ENCODE measurements at regions not wholly inside any gene's neighbourhood (a gene's known extent, or its start where the extent isn't known, plus 50 kb on each side); places are given as distances from the start of the nearest gene placed in this dataset.

- H3K4me3 ChIP-seq (ENCODE audit: low read length): no peak overlapping the region
- no peaks in the 10 kb centered on the region for H3K36me3 ChIP-seq (ENCODE audit: control insufficient read depth, insufficient read depth, low read length)
- Mint-ChIP-seq H3K4me3 (no peak overlapping the region), H3K9me3 (peaks cover 3 to 4% of the 10 kb centered on the region in 2 donors), H3K4me1 (peaks cover 9 to 23% of the 10 kb centered on the region in 2 donors), H3K27ac (no peak overlapping the region), H3K27me3 (ENCODE audit: low read depth in 2 of 2) (peaks cover 0 to 7% of the 10 kb centered on the region in 2 donors), H3K36me3 (no peaks in the 10 kb centered on the region)
- no peaks in the 10 kb centered on the region for H3K9me3 ChIP-seq (ENCODE audit: control insufficient read depth, insufficient read depth, low read length)
- H3K27me3 ChIP-seq (ENCODE audit: control insufficient read depth, insufficient read depth, low read length): no peaks in the 10 kb centered on the region
- ATAC-seq (no peak), DNase-seq (no peak)
- TF ChIP-seq CTCF (IDR thresholded peaks at IDR 0.05): no peak
- WGBS (ENCODE audit: insufficient coverage): 100% methylated on average over 1 of the region's 3 CpGs
- H3K4me1 ChIP-seq (ENCODE audit: control insufficient read depth, insufficient read depth, low read length): peaks cover 3% of the 10 kb centered on the region
- H3K27ac ChIP-seq (ENCODE audit: low read length): no peak overlapping the region
- intact Hi-C loops (cut with micrococcal nuclease): no loop called here
Observed at GRCh38 chr5:33232731-33233505, 207.8 kb upstream of the TARS1 start.

GRCh38 chr5:33235304-33235703 is 205.5 kb upstream of the TARS1 start:
- 96% methylated on average over 3 of the region's 4 CpGs for WGBS (ENCODE audit: insufficient coverage)
- H3K4me1 ChIP-seq (ENCODE audit: control insufficient read depth, insufficient read depth, low read length): peaks cover 3% of the 10 kb centered on the region
- no peak for TF ChIP-seq CTCF (IDR thresholded peaks at IDR 0.05)
- Mint-ChIP-seq H3K4me3 (no peak overlapping the region), H3K36me3 (no peaks in the 10 kb centered on the region), H3K4me1 (peaks cover 9 to 23% of the 10 kb centered on the region in 2 donors), H3K27ac (no peak overlapping the region), H3K9me3 (peaks cover 3 to 4% of the 10 kb centered on the region in 2 donors), H3K27me3 (ENCODE audit: low read depth in 2 of 2) (no peaks in the 10 kb centered on the region)
- no peak for ATAC-seq
- intact Hi-C loops (cut with micrococcal nuclease): no loop called here
- no peak overlapping the region for H3K27ac ChIP-seq (ENCODE audit: low read length)
- no peak for DNase-seq
- H3K9me3 ChIP-seq (ENCODE audit: control insufficient read depth, insufficient read depth, low read length): no peaks in the 10 kb centered on the region
- H3K36me3 ChIP-seq (ENCODE audit: control insufficient read depth, insufficient read depth, low read length): no peaks in the 10 kb centered on the region
- H3K27me3 ChIP-seq (ENCODE audit: control insufficient read depth, insufficient read depth, low read length): no peaks in the 10 kb centered on the region
- no peak overlapping the region for H3K4me3 ChIP-seq (ENCODE audit: low read length)

GRCh38 chr5:33235824-33236223 is 204.9 kb upstream of the TARS1 start:
- peak overlapping the region in 1 of 2 donors; percentile 25 for H3K27ac Mint-ChIP-seq
- intact Hi-C loops (cut with micrococcal nuclease): no loop called here
- Histone ChIP-seq H3K4me1 (ENCODE audit: control insufficient read depth, insufficient read depth, low read length) (peaks cover 3% of the 10 kb centered on the region), H3K9me3 (ENCODE audit: control insufficient read depth, insufficient read depth, low read length) (no peaks in the 10 kb centered on the region), H3K4me3 (ENCODE audit: low read length) (no peak overlapping the region), H3K36me3 (ENCODE audit: control insufficient read depth, insufficient read depth, low read length) (no peaks in the 10 kb centered on the region), H3K27me3 (ENCODE audit: control insufficient read depth, insufficient read depth, low read length) (no peaks in the 10 kb centered on the region), H3K27ac (ENCODE audit: low read length) (no peak overlapping the region)
- WGBS (ENCODE audit: insufficient coverage): 32% methylated on average over 2 of the region's 4 CpGs
- ATAC-seq: peak in 1 of 3 donors; percentile 32
- H3K4me3 Mint-ChIP-seq: no peak overlapping the region
- no peaks in the 10 kb centered on the region for H3K36me3 Mint-ChIP-seq
- H3K9me3 Mint-ChIP-seq: peaks cover 4 to 6% of the 10 kb centered on the region in 2 donors
- no peaks in the 10 kb centered on the region for H3K27me3 Mint-ChIP-seq (ENCODE audit: low read depth in 2 of 2)
- TF ChIP-seq CTCF (IDR thresholded peaks at IDR 0.05): no peak
- no peak for DNase-seq
- H3K4me1 Mint-ChIP-seq: peaks cover 9 to 23% of the 10 kb centered on the region in 2 donors

DNA sequence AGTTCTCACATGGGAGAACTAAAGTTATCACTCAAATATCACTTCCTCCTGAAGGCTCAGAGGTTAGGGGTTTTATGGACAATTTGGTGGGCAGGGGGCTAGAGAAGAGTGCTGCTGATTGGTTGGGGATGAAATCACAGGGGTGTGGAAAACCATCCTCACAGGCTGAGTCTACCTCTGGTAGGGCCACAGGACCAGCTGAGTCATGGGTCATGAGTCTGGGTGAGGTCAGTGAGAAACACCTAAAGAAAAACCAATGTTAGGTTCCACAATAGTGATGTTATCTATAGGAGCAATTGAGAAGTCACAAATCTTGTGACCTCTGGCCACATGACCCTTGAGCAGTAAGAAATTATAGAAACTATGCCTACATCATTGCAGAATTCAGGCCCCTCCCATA is 203.3 kb upstream of the TARS1 start:
- ATAC-seq: no peak
- intact Hi-C loops (cut with micrococcal nuclease): no loop called here
- H3K27ac Mint-ChIP-seq: no peak overlapping the region

More for the DNA sequence above, 203.3 kb upstream of the TARS1 start:
- Mint-ChIP-seq H3K4me3 (no peak overlapping the region), H3K9me3 (peaks cover 4 to 6% of the 10 kb centered on the region in 2 donors), H3K27me3 (ENCODE audit: low read depth in 2 of 2) (no peaks in the 10 kb centered on the region), H3K4me1 (peaks cover 9 to 34% of the 10 kb centered on the region in 2 donors), H3K36me3 (no peaks in the 10 kb centered on the region)
- Histone ChIP-seq H3K9me3 (ENCODE audit: control insufficient read depth, insufficient read depth, low read length) (no peaks in the 10 kb centered on the region), H3K27ac (ENCODE audit: low read length) (no peak overlapping the region), H3K36me3 (ENCODE audit: control insufficient read depth, insufficient read depth, low read length) (no peaks in the 10 kb centered on the region), H3K4me1 (ENCODE audit: control insufficient read depth, insufficient read depth, low read length) (peaks cover 3% of the 10 kb centered on the region), H3K27me3 (ENCODE audit: control insufficient read depth, insufficient read depth, low read length) (no peaks in the 10 kb centered on the region), H3K4me3 (ENCODE audit: low read length) (no peak overlapping the region)
- no peak for DNase-seq
- TF ChIP-seq CTCF (IDR thresholded peaks at IDR 0.05): no peak

All from natural killer cell (primary cell).